ENCODE measurements at regions not wholly inside any gene's neighbourhood (a gene's known extent, or its start where the extent isn't known, plus 50 kb on each side); places are given as distances from the start of the nearest gene placed in this dataset.

GRCh38 chr19:31979362-31979761 is 366.0 kb upstream of the ZNF507 start:
- TF ChIP-seq POLR2A (IDR thresholded peaks at IDR 0.05; ENCODE audit: low read length) (no peak), GATA1 (IDR thresholded peaks at IDR 0.05; ENCODE audit: low read depth, low read length) (no peak)
